GM20000 (cell line): ENCODE measurements at regions not wholly inside any gene's neighbourhood (a gene's known extent, or its start where the extent isn't known, plus 50 kb on each side); places are given as distances from the start of the nearest gene placed in this dataset.
"Not testable (repeated sequence)": the region's sequence is repeated elsewhere in the genome, so short reads cannot be mapped to it uniquely, and the experiment has no call there.

ENCODE experiments used
- DNase-seq: peaks from one replicate; pipeline ENCODE4 v3.0.0; 2012; ENCODE audit warnings: low spot score
- TF ChIP-seq, protein P1 (sequence below): IDR thresholded peaks from 2 replicates; pipeline ENCODE4 v1.5.1; 2012; ENCODE audit warnings: mild to moderate bottlenecking, control low read depth; ENCODE audit errors: extremely low read depth, missing control alignments

- TF ChIP-seq, protein P1, sequence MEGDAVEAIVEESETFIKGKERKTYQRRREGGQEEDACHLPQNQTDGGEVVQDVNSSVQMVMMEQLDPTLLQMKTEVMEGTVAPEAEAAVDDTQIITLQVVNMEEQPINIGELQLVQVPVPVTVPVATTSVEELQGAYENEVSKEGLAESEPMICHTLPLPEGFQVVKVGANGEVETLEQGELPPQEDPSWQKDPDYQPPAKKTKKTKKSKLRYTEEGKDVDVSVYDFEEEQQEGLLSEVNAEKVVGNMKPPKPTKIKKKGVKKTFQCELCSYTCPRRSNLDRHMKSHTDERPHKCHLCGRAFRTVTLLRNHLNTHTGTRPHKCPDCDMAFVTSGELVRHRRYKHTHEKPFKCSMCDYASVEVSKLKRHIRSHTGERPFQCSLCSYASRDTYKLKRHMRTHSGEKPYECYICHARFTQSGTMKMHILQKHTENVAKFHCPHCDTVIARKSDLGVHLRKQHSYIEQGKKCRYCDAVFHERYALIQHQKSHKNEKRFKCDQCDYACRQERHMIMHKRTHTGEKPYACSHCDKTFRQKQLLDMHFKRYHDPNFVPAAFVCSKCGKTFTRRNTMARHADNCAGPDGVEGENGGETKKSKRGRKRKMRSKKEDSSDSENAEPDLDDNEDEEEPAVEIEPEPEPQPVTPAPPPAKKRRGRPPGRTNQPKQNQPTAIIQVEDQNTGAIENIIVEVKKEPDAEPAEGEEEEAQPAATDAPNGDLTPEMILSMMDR = no peak
- no peak for DNase-seq
Observed at GRCh38 chr4:114043116-114043515, 63.7 kb upstream of the ARSJ start.

DNA sequence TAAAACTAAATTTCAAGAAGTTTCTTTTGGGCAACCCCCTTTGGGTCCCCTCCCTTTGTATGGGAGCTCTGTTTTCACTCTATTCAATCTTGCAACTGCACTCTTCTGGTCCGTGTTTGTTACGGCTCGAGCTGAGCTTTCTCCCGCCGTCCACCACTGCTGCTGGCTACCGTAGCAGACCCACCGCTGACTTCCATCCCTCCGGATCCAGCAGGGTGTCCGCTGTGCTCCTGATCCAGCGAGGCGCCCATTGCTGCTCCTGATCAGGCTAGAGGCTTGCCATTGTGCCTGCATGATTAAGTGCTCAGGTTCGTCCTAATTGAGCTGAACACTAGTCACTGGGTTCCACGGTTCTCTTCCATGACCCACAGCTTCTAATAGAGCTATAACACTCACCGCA, 64.9 kb upstream of the ARSJ start:
- DNase-seq = not testable (repeated sequence)

DNA sequence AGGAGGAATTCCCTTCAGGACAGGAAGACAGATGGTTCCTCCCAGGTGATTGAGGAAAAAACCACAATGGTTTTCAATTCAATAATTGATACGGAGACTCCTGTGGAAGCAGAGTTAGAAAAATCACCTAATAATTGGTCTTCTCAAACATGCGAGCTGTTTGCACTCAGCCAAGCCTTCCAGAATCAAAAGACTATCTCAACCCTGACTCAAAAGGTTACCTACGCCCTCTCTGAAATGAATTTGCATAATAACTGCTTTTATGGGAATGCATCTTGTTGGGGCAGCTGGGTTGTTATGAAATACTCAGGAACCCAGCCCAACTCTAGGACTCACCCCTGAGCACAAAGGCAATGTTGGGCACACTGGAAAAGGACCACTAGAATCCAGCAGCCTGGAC, 66.9 kb upstream of the ARSJ start:
- DNase-seq = no peak
- TF ChIP-seq, protein P1 = no peak

- DNase-seq = not testable (repeated sequence)
Observed at GRCh38 chr4:114048154-114048553, 68.7 kb upstream of the ARSJ start.

- no peak for DNase-seq
- TF ChIP-seq, protein P1 = no peak
Observed at GRCh38 chr4:114052227-114052626, 72.8 kb upstream of the ARSJ start.

- DNase-seq = no peak
- TF ChIP-seq, protein P1 = no peak
Observed at GRCh38 chr4:114056599-114056998, 77.2 kb upstream of the ARSJ start.

- TF ChIP-seq, protein P1 = no peak
- no peak for DNase-seq
Observed at GRCh38 chr4:114057746-114058145, 78.3 kb upstream of the ARSJ start.

- TF ChIP-seq, protein P1 = no peak
- no peak for DNase-seq
Observed at GRCh38 chr4:114062499-114062898, 83.1 kb upstream of the ARSJ start.

- TF ChIP-seq, protein P1 = no peak
Observed at GRCh38 chr4:114072781-114073180, 93.3 kb upstream of the ARSJ start.

More at GRCh38 chr4:114072781-114073180, 93.3 kb upstream of the ARSJ start:
- no peak for DNase-seq
